ENCODE measurements at regions not wholly inside any gene's neighbourhood (a gene's known extent, or its start where the extent isn't known, plus 50 kb on each side); places are given as distances from the start of the nearest gene placed in this dataset.
A peak's percentile ranks its signal among the peaks of the same experiment; 100 is the strongest.

DNA sequence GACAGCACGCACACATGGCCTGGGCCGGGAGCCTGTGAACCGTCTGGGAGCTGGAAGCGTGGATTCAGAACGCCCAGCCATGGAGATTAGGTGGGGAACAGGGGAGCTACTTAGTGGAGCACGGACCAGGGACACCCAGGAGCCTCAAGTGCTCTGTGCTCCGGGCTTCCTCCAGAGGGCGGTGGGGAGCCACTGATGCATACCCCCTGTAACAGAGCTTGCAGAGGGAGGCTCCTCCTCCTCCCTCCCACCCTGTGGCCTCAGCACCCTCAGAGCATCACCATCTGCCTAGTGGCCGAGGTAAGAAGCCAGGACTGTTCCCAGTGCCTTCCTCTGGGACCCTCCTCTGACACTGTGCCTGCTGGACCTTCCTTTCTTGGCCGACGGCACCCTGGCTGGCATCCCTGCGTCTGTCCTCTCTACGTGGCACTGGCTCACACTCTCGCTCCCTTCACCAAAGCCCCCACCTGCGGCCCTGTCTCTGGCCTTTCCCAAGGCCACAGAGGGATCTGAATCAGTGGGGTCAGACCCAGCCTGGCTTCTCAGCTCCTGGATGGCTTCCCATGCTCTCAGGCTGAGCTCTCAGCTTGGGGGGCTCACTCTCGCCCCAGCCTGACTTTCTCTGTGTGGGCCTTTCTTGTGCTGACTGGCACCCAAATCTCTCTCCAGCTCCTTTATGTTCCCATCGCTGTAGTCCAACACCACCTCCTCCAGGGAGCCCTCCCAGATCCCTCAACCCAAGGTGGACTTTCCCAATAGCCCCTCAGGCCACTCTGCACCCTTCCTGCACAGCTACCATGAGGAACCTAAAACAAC, 780.9 kb downstream of the BRD1 start:
- peak in 1 of 2 experiments; percentile 23 for DNase-seq

DNA sequence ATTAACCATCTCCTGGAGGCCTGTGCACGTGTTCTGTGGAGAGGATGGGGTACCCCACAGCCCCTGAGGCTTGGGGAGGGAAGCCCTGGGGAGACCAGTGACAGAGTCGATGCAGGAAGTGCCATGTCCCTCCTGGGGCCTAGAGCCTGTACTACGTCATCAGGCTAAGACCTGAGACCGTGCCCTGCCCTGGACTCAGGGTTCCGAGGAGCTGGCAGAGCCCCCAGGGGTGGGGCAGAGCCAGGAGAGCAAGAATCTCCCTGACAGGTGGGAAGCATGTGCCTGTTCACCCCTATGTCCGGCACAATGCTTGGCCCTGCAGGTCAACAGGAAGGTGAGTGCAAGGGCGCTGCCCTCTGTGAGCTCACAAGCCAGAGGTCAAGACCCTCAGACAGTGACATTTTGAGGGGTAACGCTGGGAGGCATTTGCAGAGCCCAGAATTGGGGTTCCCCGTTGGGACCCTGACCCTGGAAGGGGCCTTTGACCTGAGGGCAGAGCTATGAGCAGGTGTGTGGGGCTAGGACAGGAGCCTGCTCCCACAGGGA, 781.6 kb downstream of the BRD1 start:
- no peak for DNase-seq

DNA sequence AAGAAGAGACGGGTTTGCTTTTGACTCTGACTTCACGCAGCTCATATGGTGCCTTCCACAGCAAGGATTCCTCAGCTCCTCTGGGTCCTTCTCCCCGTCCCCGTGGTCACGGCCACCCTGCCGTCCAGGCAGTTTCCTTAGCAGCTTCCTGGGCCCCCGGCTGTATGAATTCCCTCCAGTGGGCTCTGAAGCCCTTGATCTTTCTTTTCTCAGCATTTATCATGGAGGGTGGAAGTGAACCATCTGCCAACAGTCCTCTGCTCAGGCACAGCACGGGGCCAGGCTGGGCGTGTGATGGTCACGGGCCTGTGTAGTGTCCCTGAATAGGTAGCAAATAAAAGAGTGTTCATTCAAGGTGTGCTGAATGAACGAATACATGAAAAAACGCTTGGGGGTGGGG, 782.4 kb downstream of the BRD1 start:
- DNase-seq = no peak

DNA sequence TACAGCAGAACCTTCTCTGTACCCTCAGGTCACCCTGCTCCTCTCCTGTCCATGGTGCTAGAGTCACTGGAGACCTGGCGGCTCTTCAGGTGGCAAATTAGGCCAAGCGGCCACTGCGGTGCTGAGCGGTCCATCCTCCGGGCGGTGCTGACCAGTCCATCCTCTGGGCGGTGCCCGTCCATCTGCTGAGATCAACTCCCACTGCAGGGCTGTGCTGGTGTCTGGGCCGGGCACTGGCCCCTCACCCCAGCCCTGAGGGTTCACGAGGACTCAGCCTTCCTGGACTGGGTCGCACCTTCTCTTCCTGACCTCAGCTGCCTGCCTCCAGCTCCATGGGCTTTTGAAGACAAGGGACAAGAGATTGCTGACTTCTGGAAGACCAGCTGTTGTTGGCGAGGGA, 782.9 kb downstream of the BRD1 start:
- DNase-seq = no peak

- no peak for DNase-seq
Observed at GRCh38 chr22:49044091-49044490, 783.6 kb downstream of the BRD1 start.

- DNase-seq = no peak
Observed at GRCh38 chr22:49042877-49043859, 784.5 kb downstream of the BRD1 start.

DNA sequence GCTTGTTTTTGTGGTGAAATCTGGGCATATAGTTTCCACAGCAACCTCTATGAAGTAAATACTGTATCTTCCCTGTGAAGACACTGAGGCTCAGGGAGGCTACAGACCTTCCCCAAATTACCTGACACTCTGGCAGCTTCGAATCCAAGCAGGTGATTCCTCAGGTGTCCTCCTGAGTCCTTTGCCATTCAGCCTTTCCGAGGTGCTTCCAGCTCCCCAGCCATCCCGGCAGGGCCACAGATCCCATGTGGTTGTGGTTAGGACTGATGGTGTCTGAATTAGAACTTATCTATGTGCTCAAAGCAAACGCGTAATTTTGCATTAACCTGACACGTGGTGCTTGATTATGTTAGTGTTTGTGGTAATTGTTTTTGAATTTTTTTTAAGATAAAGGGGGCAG, 785.6 kb downstream of the BRD1 start:
- no peak for DNase-seq

DNA sequence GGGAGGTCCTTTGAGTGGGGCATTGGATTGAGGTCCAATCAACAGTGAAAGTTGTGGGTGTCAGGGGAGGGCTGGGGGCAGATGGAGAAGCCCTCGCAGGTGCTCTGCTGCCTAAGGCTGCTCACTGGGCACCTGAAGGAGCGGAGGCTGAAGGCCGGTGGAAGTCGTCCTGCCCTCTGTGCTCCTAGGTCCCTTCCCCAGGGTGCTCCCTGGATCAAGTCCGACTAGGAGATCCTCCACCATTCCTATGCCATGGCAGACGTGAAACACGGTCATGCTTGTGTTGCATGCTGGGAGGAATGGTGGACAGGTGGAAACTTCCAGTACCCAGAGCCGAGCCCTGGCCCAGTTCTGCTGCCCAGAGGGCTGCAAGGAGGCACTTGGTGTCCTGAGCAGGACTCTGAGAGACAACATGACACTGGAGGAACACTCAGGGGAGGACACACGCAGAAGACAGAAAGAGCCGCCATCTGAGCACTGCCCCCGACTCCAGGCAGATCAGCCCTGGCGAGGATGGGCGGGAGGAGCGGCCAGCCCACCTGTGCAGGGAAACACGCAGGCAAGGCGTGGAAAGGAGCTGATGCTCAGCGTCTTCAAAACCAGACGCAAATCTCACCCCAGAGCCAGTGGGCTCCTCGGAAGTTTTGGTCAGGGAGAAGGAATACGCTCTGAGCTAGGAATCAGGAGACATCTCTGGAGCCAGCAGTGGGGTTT, 786.8 kb downstream of the BRD1 start:
- DNase-seq = no peak

DNA sequence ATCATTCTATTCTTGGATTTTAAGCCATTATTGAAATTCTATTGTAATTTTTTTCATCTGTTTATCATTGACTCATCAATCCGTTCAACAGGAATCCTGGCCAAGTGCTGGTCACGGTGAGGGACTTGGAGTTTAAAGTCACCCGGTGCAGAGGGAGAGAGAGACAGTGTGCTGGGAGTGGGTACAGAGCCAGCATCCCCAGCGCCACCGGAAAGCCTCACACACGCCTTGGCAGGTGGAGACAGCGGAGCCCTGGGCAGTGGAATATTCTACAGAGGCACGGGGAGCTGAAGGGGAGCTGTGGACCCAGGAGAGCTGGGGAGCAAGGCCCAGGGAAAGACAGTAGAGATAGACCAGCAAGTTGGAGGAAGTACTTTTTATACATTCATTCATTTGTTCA, 787.6 kb downstream of the BRD1 start:
- DNase-seq = no peak

GRCh38 chr22:49039625-49040024, 788.0 kb downstream of the BRD1 start:
- DNase-seq = no peak

DNA sequence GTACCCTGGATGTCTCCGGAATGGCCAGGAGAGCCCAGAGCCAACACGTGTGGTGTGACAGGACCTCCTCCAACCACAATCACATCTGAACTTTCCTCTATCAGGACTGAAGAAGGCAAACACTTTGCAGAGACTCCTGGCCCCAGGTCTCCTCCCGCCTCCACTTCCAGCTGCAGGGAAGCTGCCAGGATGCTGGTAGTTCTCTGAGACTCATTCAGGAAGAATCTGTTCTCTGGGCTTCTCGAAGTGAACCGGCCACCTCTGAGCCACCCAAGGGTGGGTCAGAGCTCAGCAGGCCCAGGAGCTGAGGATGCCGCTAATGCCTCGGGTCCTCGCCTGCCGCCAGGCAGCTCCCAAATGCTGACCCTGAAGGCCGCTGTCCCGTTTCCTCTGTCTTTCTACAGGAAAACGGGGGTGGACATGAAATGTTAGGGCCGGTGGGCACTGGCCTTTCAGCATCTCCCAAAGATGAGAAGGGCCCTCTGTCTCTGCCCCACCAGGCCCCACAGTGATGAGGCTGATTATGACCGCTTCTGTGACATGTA, 789.9 kb downstream of the BRD1 start:
- DNase-seq = no peak

GRCh38 chr22:49036513-49036912, 791.2 kb downstream of the BRD1 start:
- no peak for DNase-seq

DNA sequence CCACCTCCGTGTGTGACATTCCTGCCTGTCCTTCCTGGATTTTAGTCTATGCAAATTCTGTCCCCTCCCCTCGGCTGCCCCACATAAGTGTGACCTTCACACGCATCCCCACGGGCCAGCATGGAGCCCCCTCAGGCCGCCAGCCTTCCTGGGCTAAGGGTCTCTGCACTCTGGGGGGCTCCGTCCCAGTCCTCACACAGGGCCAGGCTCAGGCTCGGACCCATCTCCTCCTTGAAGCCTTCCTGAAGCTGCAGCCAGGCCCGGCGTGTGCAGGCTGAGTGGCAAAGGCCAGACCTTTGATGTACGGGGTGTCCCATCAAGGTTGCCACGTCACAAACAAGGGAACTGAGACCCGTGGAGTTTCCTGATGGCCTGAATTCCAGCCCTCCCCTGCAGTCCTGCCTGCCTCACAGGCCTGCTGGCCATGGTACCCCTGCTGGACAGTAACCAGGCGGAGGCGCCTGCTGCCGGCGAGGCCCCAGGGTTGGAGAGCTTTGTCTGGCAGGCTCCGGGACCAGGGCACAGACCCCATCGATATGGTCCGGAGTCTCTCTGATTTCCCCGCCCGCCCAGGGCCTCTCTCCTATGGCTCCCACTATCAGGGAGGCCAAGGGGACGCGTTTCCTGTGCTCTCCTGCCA, 791.7 kb downstream of the BRD1 start:
- DNase-seq = no peak

DNA sequence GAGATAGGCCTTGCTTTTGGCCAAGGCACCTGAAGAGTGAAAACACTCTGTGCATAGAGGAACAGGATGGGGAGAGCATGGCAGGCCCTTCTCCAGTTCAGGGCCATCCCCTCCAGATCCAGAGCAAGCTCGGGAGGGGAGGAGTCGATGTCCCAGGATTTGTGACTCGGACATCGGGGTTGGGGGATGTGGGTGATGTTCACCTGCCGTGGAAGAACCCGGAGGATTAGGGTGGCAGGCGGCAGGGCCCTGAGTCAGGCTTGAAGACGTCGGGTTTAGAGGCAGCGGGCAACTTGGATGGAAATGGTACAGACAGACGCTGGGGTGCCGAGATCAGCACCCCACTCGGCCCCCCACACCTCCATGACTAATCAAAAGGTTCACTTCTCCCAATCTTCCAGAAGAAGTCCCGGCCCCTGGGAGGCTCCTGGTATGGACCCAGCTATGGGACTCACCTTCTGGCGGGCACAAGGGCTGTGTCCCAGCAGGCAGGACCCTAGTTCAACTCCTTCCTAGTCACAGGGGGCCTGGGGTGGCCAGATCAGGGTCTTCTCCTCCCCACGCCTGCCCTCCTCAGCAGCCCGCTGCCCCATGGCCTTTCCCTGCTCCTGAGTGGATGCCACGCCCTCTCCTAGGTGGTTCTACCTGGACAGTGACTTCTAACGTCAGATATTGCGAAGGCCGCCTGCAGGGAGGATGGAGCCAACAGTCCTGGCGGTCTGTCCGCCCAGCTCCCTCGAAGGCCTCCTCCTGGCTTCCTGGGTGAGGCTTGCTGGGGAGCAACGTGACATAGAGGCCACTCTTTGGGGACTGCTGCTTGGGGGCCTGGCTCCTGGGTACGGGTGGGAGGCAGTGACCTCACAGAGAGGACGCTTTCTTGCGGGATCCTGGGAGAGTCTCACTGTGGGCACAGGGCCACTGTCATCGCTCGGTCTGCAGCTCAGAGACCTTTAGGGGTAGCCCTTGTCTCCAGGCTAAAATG, 792.5 kb downstream of the BRD1 start:
- no peak for DNase-seq

GRCh38 chr22:49033616-49034015, 794.1 kb downstream of the BRD1 start:
- DNase-seq = no peak

DNA sequence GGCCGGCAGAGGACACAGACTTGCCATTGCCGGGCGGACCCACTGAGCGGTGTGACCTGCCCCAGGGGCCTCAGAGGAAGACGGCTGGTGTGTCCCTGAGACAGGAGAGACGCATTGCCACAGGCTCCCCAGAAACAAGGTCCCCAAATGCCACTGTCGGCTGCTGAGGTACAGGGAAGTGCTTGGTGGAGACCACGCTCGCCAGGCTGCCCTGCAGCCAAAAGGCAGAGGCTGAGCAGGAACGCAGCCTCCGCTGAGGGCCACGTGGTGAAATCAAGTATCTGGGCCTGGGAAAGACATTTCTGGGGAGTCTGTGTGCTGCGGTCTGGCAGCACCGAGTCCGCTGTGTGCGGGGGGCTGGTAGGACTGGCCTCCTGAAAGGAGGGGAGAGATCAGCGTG, 794.9 kb downstream of the BRD1 start:
- DNase-seq = no peak

- DNase-seq = no peak
Observed at GRCh38 chr22:49031746-49032330, 795.8 kb downstream of the BRD1 start.

DNA sequence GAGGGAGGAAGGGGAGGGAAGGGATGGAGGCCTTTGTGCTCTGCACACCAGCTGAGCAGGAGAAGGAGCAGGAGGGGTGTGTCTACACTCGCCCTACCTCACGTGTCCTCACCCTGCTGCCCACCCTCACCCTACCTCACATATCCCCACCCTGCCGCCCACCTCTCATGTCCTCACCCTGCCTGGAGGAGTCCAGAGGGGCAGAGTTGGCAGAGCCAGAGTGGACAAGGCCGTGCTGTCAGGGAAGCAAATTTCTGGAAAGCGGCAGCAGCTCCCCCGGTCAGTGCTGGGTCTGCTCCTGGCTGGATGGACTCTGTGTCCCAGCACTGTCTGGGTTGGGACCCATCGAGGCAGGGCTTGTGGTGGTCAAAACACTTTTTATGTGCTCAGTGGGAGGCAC, 799.6 kb downstream of the BRD1 start:
- DNase-seq = no peak

DNA sequence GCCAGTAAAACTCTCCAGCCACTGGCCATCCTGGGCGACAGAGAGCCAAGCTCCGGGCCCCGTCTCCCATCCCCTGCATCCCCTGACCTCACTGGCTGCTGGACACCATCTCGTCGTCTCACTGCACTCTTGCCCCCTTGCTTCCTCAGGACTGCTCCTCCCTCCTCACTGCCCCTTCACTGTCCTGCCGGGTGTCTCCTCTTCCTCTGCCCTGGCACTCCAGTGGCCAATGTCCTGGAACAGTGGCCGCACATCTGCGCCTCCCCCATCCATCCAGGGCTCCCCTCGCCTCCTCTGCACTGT, 800.4 kb downstream of the BRD1 start:
- DNase-seq = no peak

DNA sequence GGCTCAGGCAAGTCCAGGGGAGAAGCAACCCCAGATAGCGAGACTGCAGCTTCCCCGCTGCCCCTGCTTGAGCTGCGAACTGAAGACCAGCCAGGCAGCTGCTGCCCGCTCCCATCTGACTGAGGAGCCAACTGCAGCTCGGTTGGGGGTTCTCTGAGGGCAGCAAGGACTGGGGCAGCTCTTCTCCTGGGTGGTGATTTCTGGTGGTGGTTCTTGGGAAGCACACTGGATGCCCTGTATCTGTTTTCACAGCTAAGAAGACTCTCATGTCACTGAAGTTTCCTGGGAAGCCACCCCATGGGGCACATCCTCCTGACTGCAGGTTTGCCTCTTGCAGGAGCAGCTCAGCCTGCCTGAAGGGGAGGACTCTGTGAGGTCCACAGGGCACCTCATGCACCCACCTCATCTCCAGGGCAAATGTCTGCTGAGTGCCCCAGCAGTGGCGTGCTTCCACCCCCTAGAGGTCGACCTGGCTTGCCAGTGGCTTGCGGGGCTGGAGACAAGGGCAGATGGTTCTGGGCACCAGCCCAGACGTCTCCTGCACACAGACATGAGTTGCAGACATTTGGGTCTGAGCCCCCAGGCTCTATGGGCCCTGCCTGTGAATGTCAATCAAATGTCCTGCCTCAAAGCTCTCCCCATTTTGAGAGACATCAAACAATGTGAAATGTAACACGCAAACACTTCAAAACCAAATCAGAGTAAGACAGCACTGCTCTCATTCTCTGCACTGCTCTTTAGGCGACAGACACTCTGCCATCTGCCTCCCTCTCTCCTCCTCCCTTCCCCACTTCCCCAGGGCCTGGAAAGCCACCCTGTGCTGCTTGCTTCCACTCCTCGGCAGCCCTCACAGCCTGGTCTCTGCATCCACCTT, 800.9 kb downstream of the BRD1 start:
- DNase-seq = no peak
